Breast epithelium (tissue), 3 donors: ENCODE measurements at regions not wholly inside any gene's neighbourhood (a gene's known extent, or its start where the extent isn't known, plus 50 kb on each side); places are given as distances from the start of the nearest gene placed in this dataset.

ENCODE experiments used
- POLR2A ChIP-seq: fragments of 450-650 bp; IDR thresholded peaks from one replicate; pipeline ENCODE4 v1.6.1; 2016; ENCODE audit warnings: antibody characterized with exemption, mild to moderate bottlenecking, moderate library complexity
- TF ChIP-seq, protein P1 (sequence below), 3 donors: fragments of 450-650 bp; IDR thresholded peaks; one replicate each; pipeline ENCODE4 v1.5.1; 2016 to 2017; ENCODE audit warnings: antibody characterized with exemption in 3 of 3, mild to moderate bottlenecking in 3 of 3, moderate library complexity in 3 of 3

DNA sequence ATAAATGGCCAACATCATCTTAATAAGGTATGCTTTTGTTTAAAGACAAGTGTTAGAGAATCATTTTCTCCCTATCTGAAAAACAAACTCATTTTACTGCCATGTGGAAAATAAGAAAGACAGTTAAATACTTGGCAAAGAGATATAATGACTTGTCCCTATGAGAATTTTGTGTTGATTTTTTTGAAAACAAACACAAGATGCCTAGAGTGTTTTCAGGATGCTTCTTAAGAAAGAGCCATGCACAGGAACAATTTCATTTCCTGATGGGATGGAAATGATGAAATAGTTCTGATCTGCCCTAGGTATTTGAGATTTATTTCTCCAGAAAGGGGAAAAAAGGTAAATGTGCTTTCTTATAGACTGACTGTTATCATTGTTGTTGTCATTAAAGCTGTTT lies 237.5 kb upstream of the GNAI1 start:
- TF ChIP-seq, protein P1, sequence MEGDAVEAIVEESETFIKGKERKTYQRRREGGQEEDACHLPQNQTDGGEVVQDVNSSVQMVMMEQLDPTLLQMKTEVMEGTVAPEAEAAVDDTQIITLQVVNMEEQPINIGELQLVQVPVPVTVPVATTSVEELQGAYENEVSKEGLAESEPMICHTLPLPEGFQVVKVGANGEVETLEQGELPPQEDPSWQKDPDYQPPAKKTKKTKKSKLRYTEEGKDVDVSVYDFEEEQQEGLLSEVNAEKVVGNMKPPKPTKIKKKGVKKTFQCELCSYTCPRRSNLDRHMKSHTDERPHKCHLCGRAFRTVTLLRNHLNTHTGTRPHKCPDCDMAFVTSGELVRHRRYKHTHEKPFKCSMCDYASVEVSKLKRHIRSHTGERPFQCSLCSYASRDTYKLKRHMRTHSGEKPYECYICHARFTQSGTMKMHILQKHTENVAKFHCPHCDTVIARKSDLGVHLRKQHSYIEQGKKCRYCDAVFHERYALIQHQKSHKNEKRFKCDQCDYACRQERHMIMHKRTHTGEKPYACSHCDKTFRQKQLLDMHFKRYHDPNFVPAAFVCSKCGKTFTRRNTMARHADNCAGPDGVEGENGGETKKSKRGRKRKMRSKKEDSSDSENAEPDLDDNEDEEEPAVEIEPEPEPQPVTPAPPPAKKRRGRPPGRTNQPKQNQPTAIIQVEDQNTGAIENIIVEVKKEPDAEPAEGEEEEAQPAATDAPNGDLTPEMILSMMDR (IDR thresholded peaks at IDR 0.05), result no peak
- no peak for TF ChIP-seq POLR2A
